ENCODE measurements at regions not wholly inside any gene's neighbourhood (a gene's known extent, or its start where the extent isn't known, plus 50 kb on each side); places are given as distances from the start of the nearest gene placed in this dataset.

GRCh38 chr7:81469153-81469868, 300.5 kb downstream of the HGF start:
- Histone ChIP-seq H3K9ac (ENCODE audit: low read depth in 1 of 2, low read length in 2 of 2) (no peak overlapping the region), H3K9me3 (ENCODE audit: control insufficient read depth in 4 of 4, low read length in 3 of 4) (no peaks in the 10 kb centered on the region), H3K4me1 (ENCODE audit: control insufficient read depth in 4 of 4, insufficient read depth in 4 of 4, low read length in 3 of 4) (no peaks in the 10 kb centered on the region), H3K27ac (ENCODE audit: low read depth in 1 of 2, low read length in 2 of 2) (no peak overlapping the region), H3K36me3 (ENCODE audit: control insufficient read depth in 4 of 4, insufficient read depth in 3 of 4, low read depth in 1 of 4, low read length in 3 of 4) (no peaks in the 10 kb centered on the region), H3K4me3 (ENCODE audit: low read depth in 1 of 3, low read length in 3 of 3) (no peak overlapping the region), H3K27me3 (ENCODE audit: control insufficient read depth in 4 of 4, insufficient read depth in 4 of 4, low read length in 3 of 4) (peaks cover 0 to 4% (median 2%) of the 10 kb centered on the region in 4 donors)
- TF ChIP-seq RAD21 (IDR thresholded peaks at IDR 0.05) (no peak), NR2F2 (IDR thresholded peaks at IDR 0.05) (no peak), SP1 (IDR thresholded peaks at IDR 0.05) (no peak), YY1 (IDR thresholded peaks at IDR 0.05) (no peak), JUND (IDR thresholded peaks at IDR 0.05) (no peak), GABPA (IDR thresholded peaks at IDR 0.05 in 1 of 2, conservative IDR thresholded peaks at IDR 0.05 in 1 of 2) (no peak), HNF4G (IDR thresholded peaks at IDR 0.05) (no peak), HNF4A (conservative IDR thresholded peaks at IDR 0.05) (no peak), REST (IDR thresholded peaks at IDR 0.05) (no peak)
- TF ChIP-seq, protein P1, sequence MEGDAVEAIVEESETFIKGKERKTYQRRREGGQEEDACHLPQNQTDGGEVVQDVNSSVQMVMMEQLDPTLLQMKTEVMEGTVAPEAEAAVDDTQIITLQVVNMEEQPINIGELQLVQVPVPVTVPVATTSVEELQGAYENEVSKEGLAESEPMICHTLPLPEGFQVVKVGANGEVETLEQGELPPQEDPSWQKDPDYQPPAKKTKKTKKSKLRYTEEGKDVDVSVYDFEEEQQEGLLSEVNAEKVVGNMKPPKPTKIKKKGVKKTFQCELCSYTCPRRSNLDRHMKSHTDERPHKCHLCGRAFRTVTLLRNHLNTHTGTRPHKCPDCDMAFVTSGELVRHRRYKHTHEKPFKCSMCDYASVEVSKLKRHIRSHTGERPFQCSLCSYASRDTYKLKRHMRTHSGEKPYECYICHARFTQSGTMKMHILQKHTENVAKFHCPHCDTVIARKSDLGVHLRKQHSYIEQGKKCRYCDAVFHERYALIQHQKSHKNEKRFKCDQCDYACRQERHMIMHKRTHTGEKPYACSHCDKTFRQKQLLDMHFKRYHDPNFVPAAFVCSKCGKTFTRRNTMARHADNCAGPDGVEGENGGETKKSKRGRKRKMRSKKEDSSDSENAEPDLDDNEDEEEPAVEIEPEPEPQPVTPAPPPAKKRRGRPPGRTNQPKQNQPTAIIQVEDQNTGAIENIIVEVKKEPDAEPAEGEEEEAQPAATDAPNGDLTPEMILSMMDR (IDR thresholded peaks at IDR 0.05; ENCODE audit: low read depth, low read length, missing input control) = no peak
- WGBS = 48% methylated on average over 2 of the region's 2 CpGs
- DNase-seq (ENCODE audit: low spot score) = no peak

- no peak overlapping the region for H3K9ac ChIP-seq (ENCODE audit: low read depth in 1 of 2, low read length in 2 of 2)
- H3K27me3 ChIP-seq (ENCODE audit: control insufficient read depth in 4 of 4, insufficient read depth in 4 of 4, low read length in 3 of 4) = peaks cover 0 to 4% (median 2%) of the 10 kb centered on the region in 4 donors
- H3K4me3 ChIP-seq (ENCODE audit: low read depth in 1 of 3, low read length in 3 of 3) = no peak overlapping the region
- H3K4me1 ChIP-seq (ENCODE audit: control insufficient read depth in 4 of 4, insufficient read depth in 4 of 4, low read length in 3 of 4) = no peaks in the 10 kb centered on the region
- no peak overlapping the region for H3K27ac ChIP-seq (ENCODE audit: low read depth in 1 of 2, low read length in 2 of 2)
- no peaks in the 10 kb centered on the region for H3K9me3 ChIP-seq (ENCODE audit: control insufficient read depth in 4 of 4, low read length in 3 of 4)
- DNase-seq (ENCODE audit: low spot score) = no peak
- H3K36me3 ChIP-seq (ENCODE audit: control insufficient read depth in 4 of 4, insufficient read depth in 3 of 4, low read depth in 1 of 4, low read length in 3 of 4) = no peaks in the 10 kb centered on the region
- no peak for TF ChIP-seq FOXA1 (IDR thresholded peaks at IDR 0.05)
- TF ChIP-seq, protein P1 (IDR thresholded peaks at IDR 0.05; ENCODE audit: low read depth, low read length, missing input control) = no peak
- TF ChIP-seq FOXA2 (IDR thresholded peaks at IDR 0.05) = no peak
- TF ChIP-seq HNF4G (IDR thresholded peaks at IDR 0.05) = no peak
- no peak for TF ChIP-seq NR2F2 (IDR thresholded peaks at IDR 0.05)
- TF ChIP-seq JUND (IDR thresholded peaks at IDR 0.05) = no peak
- no peak for TF ChIP-seq REST (IDR thresholded peaks at IDR 0.05)
- no peak for TF ChIP-seq GABPA (IDR thresholded peaks at IDR 0.05 in 1 of 2, conservative IDR thresholded peaks at IDR 0.05 in 1 of 2)
- TF ChIP-seq EGR1 (IDR thresholded peaks at IDR 0.05; ENCODE audit: low read depth in 2 of 2) = no peak
- TF ChIP-seq YY1 (IDR thresholded peaks at IDR 0.05) = no peak
- TF ChIP-seq SP1 (IDR thresholded peaks at IDR 0.05) = no peak
- TF ChIP-seq HNF4A (conservative IDR thresholded peaks at IDR 0.05) = no peak
- TF ChIP-seq MAX (IDR thresholded peaks at IDR 0.05) = no peak
- no peak for TF ChIP-seq RAD21 (IDR thresholded peaks at IDR 0.05)
- TF ChIP-seq ATF3 (IDR thresholded peaks at IDR 0.05) = no peak
- TF ChIP-seq RXRA (IDR thresholded peaks at IDR 0.05) = no peak
- TF ChIP-seq, protein P2, sequence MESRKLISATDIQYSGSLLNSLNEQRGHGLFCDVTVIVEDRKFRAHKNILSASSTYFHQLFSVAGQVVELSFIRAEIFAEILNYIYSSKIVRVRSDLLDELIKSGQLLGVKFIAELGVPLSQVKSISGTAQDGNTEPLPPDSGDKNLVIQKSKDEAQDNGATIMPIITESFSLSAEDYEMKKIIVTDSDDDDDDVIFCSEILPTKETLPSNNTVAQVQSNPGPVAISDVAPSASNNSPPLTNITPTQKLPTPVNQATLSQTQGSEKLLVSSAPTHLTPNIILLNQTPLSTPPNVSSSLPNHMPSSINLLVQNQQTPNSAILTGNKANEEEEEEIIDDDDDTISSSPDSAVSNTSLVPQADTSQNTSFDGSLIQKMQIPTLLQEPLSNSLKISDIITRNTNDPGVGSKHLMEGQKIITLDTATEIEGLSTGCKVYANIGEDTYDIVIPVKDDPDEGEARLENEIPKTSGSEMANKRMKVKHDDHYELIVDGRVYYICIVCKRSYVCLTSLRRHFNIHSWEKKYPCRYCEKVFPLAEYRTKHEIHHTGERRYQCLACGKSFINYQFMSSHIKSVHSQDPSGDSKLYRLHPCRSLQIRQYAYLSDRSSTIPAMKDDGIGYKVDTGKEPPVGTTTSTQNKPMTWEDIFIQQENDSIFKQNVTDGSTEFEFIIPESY (IDR thresholded peaks at IDR 0.05) = no peak
Observed at GRCh38 chr7:81468526-81468925, 301.3 kb downstream of the HGF start.
